Osteoblast (primary cell): ENCODE measurements at regions not wholly inside any gene's neighbourhood (a gene's known extent, or its start where the extent isn't known, plus 50 kb on each side); places are given as distances from the start of the nearest gene placed in this dataset.

ENCODE experiments used
- DNase-seq: peaks from one replicate; pipeline ENCODE4 v3.0.0; 2011; ENCODE audit warnings: low spot score, mixed read lengths; ENCODE audit not compliant: insufficient read length; ENCODE audit errors: missing footprints
- H2AFZ ChIP-seq: 2 replicates; pipeline ENCODE4 v1.6.0; 2011; ENCODE audit warnings: mild to moderate bottlenecking, low read length
- H3K27ac ChIP-seq: 2 replicates; pipeline ENCODE4 v1.5.1; 2011; ENCODE audit warnings: mild to moderate bottlenecking, low read depth, low read length, moderate library complexity
- H3K27me3 ChIP-seq: 2 replicates; pipeline ENCODE4 v1.6.0; 2012; ENCODE audit warnings: mild to moderate bottlenecking, control low read depth, inconsistent platforms, low read length, moderate library complexity; ENCODE audit not compliant: insufficient read depth
- H3K36me3 ChIP-seq: 2 replicates; pipeline ENCODE4 v1.5.1; 2011; ENCODE audit warnings: mild to moderate bottlenecking, low read length, control low read depth, moderate library complexity; ENCODE audit not compliant: insufficient read depth
- H3K4me1 ChIP-seq: 2 replicates; pipeline ENCODE4 v1.5.1; 2011; ENCODE audit warnings: mild to moderate bottlenecking, low read length, control low read depth, moderate library complexity; ENCODE audit not compliant: insufficient read depth
- H3K4me2 ChIP-seq: 2 replicates; pipeline ENCODE4 v1.6.0; 2011; ENCODE audit warnings: mild to moderate bottlenecking, low read length; ENCODE audit not compliant: insufficient read depth
- H3K4me3 ChIP-seq: fragments of 200-600 bp; sonication (generic); 3 replicates; pipeline ENCODE4 v1.5.1; 2012; ENCODE audit warnings: mild to moderate bottlenecking, low read length, inconsistent platforms; ENCODE audit not compliant: insufficient read depth
- H3K79me2 ChIP-seq: 2 replicates; pipeline ENCODE4 v1.6.0; 2012; ENCODE audit warnings: mild to moderate bottlenecking, low read length, control low read depth, inconsistent platforms; ENCODE audit not compliant: insufficient read depth
- H3K9me3 ChIP-seq: 2 replicates; pipeline ENCODE4 v1.5.1; 2011; ENCODE audit warnings: low read depth, low read length, control low read depth
- H4K20me1 ChIP-seq: 2 replicates; pipeline ENCODE4 v1.6.0; 2012; ENCODE audit warnings: mild to moderate bottlenecking, low read length, control low read depth; ENCODE audit not compliant: insufficient read depth
- TF ChIP-seq, protein P1 (sequence below): IDR thresholded peaks from 2 replicates; pipeline ENCODE4 v1.5.1; 2011; ENCODE audit warnings: mild to moderate bottlenecking, low read depth, low read length, moderate library complexity; ENCODE audit errors: extremely low read depth

DNA sequence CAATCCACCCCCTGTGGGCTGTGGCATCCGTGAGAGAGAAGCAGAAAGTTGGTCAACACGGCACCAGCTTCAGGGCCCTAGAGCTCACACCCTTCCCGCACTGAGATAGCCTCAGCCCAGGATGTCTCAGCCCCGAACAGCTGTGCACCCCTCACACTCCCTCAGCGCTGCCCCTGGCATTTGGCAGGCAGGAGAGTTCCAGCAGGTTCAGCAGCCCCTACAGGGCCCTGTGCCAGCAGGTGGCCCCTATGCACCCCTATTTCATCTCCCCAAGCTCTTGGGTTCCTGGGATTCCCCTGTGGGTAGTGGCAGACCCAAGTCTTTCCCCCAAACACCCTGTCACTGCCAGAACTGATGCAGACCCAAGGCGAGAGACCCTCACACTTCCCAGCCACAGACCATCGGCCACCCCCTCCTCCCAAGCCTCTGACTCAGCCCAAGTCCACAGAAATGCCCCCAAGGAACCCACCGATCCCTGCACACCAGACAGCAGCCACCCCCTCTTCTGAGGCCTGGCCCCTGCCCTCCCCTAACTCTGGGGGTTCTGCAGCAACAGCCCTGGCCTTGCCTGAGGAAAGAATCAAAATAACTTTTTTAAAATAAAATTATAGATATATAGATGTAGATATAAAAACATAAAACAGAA, 183.6 kb downstream of the IGLL1 start:
- Histone ChIP-seq H3K4me3 (no peak overlapping the region), H3K79me2 (no peaks in the 10 kb centered on the region), H2AFZ (no peak overlapping the region), H3K27me3 (no peaks in the 10 kb centered on the region), H3K9me3 (no peaks in the 10 kb centered on the region), H3K27ac (no peak overlapping the region), H3K4me1 (no peaks in the 10 kb centered on the region), H4K20me1 (peaks cover 4% of the 10 kb centered on the region), H3K36me3 (no peaks in the 10 kb centered on the region), H3K4me2 (no peak overlapping the region)
- TF ChIP-seq, protein P1, sequence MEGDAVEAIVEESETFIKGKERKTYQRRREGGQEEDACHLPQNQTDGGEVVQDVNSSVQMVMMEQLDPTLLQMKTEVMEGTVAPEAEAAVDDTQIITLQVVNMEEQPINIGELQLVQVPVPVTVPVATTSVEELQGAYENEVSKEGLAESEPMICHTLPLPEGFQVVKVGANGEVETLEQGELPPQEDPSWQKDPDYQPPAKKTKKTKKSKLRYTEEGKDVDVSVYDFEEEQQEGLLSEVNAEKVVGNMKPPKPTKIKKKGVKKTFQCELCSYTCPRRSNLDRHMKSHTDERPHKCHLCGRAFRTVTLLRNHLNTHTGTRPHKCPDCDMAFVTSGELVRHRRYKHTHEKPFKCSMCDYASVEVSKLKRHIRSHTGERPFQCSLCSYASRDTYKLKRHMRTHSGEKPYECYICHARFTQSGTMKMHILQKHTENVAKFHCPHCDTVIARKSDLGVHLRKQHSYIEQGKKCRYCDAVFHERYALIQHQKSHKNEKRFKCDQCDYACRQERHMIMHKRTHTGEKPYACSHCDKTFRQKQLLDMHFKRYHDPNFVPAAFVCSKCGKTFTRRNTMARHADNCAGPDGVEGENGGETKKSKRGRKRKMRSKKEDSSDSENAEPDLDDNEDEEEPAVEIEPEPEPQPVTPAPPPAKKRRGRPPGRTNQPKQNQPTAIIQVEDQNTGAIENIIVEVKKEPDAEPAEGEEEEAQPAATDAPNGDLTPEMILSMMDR, result no peak
- DNase-seq, result peak; percentile 69

DNA sequence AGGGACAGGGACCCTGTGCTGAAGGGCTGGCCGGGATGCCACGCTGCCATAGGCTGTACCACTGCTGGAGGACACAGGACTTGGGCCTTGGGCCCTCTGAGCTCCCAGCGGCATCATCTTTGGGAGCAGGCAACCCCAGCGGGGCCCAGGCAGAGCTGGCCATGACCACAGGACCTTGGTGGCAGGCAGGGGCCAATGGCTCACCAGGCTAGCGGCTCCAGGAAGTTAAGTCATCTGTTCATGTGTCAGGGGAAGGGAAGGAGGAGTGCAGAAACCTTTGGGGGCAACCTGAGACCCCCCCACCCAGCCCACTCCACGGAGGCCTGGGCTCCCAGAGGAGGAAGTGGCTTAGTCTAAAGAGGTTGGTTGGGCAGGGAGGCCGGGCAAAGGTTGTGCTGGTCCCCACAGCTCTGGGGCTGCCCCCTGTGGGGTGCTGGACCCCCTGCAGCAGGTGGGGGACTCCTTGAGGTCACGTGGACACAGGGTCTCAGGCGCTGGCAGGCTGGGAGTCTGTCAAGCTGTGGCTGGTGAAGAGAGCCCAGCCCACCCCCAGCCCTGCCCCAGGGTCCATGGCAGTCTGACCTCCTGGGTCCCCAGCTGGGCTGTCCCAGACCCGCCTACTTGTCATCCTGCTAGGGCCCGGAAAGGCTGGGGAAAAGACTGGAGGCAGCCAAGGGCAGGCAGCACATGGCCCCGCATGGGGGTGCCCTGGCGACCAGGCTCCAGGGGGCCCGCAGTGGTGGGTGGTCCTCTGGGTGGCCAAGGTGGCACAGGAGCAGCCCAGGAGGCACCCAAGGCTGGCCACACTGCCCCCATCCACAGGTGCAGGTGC, 184.3 kb downstream of the IGLL1 start:
- Histone ChIP-seq H3K4me1 (no peaks in the 10 kb centered on the region), H4K20me1 (peaks cover under 1% of the 10 kb centered on the region), H3K4me3 (no peak overlapping the region), H3K27ac (no peak overlapping the region), H3K9me3 (no peaks in the 10 kb centered on the region), H3K4me2 (no peak overlapping the region), H3K27me3 (no peaks in the 10 kb centered on the region), H3K36me3 (no peaks in the 10 kb centered on the region), H3K79me2 (no peaks in the 10 kb centered on the region), H2AFZ (no peak overlapping the region)
- peak; percentile 66 for DNase-seq
- TF ChIP-seq, protein P1, result no peak

DNA sequence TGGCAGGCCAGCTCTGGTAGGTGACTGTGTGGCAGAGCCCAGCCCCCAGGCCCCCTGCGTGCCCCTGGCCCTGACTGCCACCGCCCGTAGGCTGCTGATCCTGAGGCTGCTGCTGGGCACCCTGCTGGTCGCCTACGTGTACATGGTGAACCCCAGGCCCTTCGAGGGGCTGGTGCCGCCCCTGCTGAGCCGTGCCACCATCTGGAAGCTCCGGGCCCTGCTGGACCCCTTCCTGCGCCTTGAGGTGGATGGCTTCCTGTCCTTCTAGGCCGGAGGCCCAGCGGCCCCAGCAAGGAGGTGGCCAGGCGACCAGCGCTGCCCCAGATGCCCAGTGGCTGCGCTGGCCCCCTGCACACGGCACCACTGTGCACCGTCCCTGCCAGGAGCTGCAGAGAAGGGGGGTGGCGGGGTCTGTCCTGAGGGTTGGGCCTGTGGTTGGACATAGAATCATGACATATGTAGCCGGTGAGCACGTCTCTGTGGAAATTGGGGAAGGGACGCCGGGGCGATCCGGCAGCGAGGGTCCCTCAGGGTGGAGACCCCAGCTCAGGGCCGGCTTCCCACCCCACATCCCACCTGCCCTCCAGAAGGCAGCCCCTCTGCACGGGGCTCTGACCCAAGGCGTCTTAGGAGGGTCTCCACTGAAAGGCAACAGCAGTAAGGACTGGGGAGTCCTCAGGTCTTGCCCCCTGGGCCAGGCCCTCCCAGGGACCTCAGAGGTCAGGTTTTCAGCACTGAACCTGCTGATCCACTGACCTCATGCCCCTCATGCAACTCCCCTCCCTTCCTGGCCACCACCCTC, 185.4 kb downstream of the IGLL1 start:
- no peaks in the 10 kb centered on the region for H3K36me3 ChIP-seq
- H3K4me3 ChIP-seq, result no peak overlapping the region
- DNase-seq, result peak; percentile 83
- no peak overlapping the region for H3K27ac ChIP-seq
- no peaks in the 10 kb centered on the region for H3K9me3 ChIP-seq
- H4K20me1 ChIP-seq, result no peaks in the 10 kb centered on the region
- H3K4me2 ChIP-seq, result no peak overlapping the region
- no peaks in the 10 kb centered on the region for H3K79me2 ChIP-seq
- TF ChIP-seq, protein P1, result no peak
- H3K27me3 ChIP-seq, result no peaks in the 10 kb centered on the region
- H2AFZ ChIP-seq, result no peak overlapping the region
- H3K4me1 ChIP-seq, result no peaks in the 10 kb centered on the region
